ENCODE measurements at regions not wholly inside any gene's neighbourhood (a gene's known extent, or its start where the extent isn't known, plus 50 kb on each side); places are given as distances from the start of the nearest gene placed in this dataset.

DNA sequence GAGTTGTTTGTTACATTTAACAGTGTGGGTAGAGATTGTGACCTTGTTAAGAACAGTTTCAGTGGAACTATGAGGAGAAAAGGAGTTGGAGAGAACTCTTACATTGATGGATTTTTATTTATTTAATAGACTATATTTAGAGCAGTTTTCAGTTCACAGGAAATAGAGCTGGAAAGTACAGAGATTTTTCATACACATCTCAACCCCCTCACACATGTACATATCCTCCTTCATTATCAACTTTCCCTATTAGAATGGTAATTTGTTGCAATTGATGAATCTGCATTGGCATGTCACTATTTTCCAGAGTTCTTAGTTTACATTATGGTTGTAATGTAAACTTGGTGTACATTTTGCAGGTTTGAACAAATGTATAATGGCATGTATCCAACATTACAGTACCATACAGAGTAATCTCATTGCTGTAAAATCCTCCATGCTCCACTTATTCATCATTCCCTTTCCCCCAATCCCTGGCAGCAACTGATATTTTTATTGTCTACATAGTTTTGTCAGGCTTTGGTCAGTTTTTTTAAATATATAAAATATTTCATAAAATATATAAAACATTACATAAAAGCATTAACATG is 756.6 kb upstream of the DPPA4 start:
- DNase-seq (ENCODE audit: low read depth, low spot score) = no peak

DNA sequence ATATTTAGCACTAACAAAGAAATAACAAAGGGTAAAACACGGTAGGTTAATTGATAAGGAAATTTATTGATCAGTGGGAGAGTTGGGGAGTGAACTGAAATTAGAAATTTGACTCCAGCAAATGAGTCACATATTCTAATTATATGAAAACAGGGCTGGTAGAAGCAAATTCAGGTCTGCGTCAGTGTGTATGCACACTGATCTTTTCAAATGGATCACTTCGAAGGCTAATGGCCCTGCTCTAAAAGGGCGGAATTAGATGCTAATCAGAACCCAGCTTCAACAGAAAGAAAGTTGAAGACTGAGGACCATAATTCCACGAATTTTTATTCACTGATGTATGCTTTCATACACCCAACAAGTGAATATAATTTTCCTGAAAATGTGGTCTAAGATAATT is 762.4 kb upstream of the DPPA4 start:
- DNase-seq (ENCODE audit: low read depth, low spot score) = no peak

DNA sequence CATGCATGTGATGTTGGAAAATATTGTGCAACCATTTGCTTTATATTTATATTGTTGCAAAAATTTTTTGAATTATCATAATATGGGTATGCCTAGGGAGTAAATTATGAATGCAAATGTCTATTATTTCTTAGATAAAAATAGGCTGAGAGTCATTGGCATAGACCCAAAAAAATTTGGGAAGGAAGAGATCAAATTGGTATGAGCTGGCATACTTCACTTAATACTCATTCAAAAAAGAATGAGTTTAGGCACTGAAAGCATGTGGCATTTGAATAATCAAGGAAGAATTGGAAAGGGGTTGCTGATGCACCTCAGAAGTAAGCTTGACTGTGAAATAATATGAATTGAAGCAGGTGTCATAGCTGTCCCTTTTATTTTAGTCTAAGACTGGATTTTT is 764.0 kb upstream of the DPPA4 start:
- no peak for DNase-seq (ENCODE audit: low read depth, low spot score)

DNA sequence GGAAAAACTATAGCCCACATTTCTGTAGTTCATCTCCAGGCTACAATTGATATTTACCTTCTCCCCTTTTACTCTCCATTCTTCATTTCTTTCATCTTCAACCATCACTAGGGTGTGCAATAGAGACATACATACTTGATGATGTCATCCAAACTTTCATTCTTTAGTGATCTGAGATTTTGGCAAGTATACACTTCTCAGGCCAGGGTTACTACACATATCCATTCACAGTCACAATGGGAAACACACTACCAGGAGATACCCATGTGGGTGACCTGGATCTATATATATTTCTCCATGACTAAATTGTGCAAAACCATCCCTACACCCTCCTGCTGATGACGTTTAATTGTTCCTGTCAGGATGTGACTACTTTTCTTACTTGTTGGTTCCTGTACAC is 769.5 kb upstream of the DPPA4 start:
- DNase-seq (ENCODE audit: low read depth, low spot score) = no peak

DNA sequence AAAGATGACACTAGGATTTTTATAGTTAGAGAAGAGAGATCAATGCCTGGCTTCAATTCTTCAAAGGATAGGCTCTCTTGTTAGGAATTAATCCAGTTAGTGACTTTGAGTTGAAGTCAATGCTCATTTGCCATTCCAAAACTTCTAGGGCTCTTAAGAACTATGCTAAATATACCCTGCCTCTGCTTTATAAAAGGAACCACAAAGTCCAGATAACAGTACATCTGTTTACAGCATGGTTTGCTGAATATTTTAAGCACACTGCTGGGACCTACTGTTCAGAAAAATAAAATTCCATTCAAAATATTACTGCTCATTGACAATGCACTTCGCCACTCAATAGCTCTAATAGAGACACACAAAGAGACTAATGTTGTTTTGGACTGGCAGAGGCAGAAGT is 786.6 kb upstream of the DPPA4 start:
- no peak for DNase-seq (ENCODE audit: low read depth, low spot score)

DNA sequence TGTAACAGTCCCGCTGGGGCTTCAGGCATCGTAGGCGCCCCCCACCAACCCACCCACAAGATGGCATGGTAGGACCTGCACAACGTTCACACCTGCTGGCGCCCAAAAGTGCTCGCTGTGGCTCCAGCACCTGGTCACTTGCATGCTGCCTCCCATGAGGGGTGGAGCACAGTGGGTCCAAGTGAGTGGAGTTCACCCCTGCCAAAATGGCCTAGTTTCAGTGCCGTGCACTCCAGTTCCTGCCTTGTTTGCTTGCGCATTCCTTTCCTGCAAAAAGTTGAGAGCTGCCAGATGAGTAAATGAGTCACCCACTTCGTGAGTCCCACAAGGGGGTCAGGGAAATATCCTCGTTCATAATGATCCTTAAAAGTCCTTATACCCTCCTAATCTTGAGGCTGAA is 788.7 kb upstream of the DPPA4 start:
- no peak for DNase-seq (ENCODE audit: low read depth, low spot score)

DNA sequence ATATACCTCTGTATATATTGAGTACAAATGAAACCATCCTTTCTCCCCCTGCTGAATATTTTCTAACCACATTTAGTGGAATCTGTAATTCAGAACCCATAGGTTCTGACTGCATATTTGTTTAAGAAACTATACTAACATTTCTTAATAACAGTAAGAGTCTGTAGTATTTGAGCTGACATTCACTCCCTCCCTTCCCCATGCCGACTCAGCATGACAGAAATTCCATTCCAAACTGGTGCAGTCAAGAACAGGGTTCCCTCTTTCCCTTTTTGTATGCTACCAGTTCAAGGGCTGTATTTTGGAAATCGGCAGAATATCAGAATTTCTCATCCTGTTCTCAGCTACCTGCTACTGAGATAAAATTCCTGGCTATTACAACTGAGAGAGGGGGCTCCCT is 796.6 kb upstream of the DPPA4 start:
- no peak for DNase-seq (ENCODE audit: low read depth, low spot score)

DNA sequence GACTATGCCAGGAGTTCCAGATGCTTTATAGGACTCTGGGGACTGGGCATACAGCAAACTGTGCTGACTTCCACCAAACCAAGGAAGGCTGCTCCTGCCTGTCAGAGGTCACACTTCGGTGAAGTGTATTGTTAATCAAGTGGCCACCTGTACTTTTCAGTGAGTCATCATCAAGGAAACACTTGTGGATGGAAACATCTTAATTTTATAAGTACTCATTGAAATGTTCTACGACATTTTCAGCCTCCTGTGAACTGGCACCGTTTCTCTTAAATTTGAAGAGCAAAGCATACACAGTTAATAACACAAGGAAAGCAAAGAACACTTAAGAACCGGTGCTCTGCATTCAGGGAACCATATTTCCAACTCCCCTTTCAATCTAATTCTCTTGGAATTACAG is 801.7 kb upstream of the DPPA4 start:
- no peak for DNase-seq (ENCODE audit: low read depth, low spot score)

DNA sequence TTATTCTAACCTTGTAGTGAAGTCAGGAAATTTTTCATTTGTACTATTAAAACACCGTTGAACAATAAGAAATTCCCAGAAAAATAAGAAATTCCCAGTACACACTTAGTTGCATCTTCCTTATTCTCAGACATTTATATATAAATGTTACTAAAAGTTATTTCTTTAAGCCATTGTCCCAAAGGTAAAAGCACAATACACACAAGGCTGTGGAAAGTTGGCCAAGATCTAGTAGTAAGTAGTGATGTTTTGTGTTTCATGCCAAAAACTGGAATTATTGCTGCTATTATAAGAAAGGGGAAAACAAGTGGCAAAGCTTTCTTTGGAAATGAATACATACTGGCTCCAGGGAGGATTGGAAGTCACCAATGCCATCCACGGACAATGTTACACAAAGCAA is 802.5 kb upstream of the DPPA4 start:
- no peak for DNase-seq (ENCODE audit: low read depth, low spot score)

DNA sequence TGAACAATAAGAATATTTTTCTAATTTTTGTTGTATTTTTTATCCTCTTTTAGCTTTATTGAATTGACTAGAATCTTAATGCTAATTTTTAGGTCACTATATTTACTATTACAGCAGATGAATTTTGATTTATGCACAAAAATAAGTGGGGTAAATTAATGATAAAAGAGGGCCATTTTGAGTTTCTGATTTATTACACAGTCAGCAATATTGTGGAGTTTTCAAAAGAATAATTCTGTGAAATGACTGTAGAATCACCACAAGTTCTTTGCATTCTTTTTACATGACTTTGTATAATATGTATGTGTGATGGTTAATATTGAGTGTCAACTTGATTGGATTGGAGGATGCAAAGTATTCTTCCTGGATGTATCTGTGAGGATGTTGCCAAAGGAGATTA is 812.4 kb upstream of the DPPA4 start:
- DNase-seq (ENCODE audit: low read depth, low spot score) = no peak

DNA sequence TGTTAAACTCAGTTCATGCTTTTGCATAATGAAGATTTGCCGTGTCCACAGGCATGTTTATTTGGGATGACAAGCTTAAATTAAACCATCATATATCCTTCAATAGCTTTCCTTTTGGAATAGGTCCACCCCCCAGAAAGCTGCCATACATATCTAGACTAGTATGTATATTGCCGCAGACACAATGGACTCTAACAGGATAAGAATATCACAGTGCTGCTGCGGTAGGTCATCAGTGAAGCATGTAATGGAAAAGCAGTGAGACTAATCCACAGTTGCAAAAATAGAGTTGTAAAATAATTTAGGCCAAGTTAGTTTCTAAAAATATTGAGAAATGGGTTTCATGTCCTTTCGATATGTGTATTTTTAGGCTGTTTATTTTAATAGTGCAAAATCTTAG is 819.9 kb upstream of the DPPA4 start:
- DNase-seq (ENCODE audit: low read depth, low spot score) = no peak

DNA sequence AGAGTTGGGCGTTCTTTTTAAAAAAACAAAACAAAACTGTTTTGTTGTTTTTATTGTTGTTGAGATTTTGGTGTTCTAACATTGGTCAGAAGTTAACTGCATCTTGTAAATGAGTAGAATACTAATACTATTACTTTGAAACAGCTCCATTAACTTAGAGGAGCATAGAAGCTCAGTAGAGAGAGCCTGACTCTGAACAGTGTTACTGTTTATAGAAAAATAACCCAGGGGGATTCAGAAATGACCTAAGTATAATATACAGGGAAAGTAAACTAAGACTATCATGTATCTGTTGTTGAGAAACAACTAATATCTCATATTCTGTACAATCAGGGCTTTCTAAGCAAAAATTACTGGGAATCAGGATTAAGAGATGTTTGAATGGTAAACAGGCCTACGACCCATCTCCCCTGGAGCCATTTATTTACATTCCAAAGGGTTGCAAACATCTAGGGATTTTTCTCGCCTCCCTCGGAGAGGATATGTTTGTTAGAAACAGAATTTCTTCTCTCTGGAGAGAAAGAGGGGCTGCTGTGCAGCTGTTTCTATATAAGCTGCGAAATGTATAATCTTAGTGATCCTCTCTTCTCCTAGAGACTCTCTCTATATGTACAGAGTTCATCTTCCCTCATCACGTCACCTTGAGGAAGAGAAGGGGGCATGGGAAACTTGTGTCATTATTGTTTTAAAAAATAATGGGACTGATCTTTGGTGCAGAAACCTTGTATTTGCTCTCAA is 827.5 kb upstream of the DPPA4 start:
- no peak for DNase-seq (ENCODE audit: low read depth, low spot score)

DNA sequence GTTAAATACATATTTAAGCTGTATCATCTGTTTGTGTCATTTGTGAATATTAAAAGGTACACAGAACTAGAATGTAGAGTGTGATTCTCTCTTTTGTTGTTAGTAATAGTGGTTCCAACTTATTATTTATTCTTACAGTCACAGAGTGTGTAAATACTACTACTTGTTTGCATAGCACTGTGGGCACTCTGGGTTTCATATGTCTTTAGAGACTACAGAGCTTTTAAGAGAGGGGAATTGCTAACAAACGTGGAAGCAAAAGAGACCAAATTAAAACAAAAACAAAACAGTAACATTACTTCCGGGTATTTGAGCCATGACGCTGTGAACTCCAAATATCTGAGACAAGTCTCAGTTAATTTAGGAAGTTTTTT is 828.0 kb upstream of the DPPA4 start:
- no peak for DNase-seq (ENCODE audit: low read depth, low spot score)

DNA sequence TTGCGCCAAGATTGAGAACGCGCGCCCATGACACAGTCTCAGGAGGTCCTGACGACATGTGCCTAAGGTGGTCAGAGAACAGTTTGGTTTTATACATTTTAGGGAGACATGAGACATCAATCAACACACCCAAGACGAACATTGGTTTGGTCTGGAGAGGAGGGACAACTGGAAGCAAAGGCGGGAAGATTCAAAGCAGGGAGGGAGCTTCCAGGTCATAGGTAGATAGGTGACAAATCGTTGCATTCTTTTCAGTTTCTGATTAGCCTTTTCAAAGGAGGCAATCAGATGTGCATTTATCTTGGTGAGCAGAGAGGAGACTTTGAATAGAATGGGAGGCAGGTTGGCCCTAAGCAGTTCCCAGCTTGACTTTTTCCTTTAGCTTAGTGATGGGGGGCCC is 828.4 kb upstream of the DPPA4 start:
- DNase-seq (ENCODE audit: low read depth, low spot score) = peak; percentile 63

DNA sequence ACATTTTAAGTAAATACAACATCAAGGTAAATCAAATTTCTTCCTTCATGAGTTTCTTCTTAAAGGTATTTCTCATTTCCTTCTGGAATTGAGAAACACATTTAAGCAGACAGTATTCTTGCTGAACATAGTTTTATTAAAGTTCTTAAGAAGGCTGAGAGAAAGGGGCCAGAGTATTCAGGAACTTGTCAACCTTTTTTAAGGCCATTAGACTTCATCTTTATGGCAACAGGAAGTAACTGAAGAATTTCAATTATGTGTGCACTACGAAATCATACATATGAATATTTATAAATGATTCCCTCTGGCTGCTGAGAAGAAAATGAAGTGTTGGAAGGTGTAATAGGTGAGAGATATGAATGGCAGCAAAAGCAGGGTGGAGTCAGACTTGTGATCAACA is 829.4 kb upstream of the DPPA4 start:
- DNase-seq (ENCODE audit: low read depth, low spot score) = no peak

DNA sequence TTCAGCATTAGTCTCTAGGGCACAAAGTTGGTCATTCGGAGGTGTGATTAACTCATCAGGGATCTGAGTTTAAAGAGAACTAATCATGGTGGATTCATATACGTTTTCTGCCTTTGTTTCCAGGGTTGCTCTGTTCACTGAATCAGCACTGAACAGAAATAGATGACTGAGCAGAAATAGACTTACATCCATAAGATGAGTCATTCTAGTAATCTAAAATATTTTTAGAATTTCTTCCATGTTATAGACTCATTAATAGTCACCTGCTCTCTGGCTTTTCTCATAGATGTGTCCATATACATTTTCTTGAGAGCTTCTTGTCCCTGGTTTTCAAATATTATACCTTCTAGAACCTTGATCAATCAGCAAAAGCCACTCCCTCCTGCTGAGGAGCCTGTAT is 837.6 kb upstream of the DPPA4 start:
- DNase-seq (ENCODE audit: low read depth, low spot score) = no peak

DNA sequence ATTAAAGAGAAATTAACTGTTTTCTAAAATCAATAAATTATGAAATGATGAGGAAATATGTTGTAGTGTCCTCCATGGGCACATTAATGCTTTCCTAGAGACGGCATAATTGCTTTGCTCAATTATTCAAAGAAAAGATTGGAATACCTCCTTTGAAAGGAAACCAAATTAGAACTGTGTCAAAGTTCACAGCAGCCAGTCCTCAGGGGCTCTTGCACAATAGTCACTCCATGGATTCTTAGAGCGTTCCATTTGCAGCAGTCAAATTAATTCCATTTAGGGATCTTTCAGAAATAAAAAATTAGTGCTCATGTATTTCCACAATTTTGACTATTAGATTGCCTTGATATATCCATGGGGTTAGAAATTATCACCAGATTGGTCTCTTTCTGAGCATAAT is 841.6 kb upstream of the DPPA4 start:
- DNase-seq (ENCODE audit: low read depth, low spot score) = no peak

DNA sequence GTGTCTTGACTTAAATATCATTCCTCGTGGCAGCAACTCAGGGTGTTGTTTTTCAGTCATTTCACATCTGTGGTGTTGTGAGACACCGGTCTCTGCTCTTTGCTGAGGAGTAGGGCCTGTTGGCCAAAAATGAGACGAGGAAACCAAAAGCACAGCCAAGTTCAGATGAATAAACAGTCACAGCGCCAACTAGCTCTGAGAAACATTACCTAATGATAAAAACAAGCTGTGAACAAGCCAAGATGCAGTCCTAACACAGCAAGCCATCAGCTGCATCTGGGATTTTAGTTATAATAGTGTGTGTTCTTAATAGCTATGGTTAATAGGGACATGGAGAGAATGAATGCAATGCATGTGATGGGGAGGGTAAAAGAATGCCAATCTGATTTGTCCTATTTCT is 843.4 kb upstream of the DPPA4 start:
- DNase-seq (ENCODE audit: low read depth, low spot score) = no peak

DNA sequence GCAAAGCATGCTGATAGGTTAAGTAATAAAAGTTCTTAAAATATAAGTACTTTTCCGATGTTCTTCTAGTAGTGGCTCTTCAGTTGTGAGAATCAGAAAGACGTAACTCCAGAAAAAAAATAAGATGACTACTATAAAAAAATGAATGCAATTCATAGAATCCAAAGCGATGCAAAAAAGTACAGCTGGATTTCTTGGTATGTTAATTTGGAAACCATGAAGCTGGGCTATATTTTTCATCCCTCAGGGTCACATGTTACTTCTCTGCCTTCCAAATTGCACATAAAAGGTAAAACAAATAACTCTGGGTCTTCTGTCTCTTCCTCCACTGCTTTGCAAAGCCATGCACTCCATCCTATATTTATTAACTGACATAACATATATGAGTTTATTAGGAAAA is 843.9 kb upstream of the DPPA4 start:
- no peak for DNase-seq (ENCODE audit: low read depth, low spot score)

DNA sequence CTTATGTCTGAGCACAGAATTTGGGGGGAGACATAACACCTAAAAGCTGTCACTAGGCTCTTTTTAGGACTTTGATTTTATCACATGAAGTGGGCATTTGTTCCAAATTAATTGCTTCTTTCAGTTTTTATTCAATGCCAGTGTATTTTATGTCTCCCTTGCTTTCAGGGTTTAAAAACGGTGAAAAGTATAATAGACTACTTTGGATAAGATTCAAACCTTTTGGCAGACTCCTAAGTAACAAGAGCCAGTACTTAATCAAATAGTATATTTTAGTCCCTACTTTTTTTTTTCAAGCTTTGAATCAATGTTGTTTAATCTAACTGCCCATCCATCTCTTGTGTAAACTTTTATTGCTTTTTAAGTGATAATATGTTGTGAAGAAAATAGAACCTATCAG is 847.2 kb upstream of the DPPA4 start:
- no peak for DNase-seq (ENCODE audit: low read depth, low spot score)

DNA sequence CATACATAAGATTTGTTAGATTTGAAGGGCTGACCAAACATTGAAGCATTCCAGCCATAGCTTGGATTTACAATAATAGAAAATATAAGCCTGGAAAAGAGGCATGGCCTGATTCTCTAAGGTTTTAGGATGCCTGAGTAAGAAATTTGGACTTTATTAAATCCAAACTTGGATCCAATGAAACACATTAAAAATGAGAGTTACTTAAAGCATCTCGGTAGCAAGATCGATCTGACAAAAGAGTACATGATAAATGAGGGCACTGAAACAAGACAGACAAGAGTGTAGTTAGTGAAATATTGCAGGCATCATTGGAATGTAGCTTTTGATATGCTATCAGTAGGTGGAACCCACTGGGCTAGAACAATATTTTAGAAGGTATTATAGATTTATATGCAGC is 855.7 kb upstream of the DPPA4 start:
- DNase-seq (ENCODE audit: low read depth, low spot score) = no peak

DNA sequence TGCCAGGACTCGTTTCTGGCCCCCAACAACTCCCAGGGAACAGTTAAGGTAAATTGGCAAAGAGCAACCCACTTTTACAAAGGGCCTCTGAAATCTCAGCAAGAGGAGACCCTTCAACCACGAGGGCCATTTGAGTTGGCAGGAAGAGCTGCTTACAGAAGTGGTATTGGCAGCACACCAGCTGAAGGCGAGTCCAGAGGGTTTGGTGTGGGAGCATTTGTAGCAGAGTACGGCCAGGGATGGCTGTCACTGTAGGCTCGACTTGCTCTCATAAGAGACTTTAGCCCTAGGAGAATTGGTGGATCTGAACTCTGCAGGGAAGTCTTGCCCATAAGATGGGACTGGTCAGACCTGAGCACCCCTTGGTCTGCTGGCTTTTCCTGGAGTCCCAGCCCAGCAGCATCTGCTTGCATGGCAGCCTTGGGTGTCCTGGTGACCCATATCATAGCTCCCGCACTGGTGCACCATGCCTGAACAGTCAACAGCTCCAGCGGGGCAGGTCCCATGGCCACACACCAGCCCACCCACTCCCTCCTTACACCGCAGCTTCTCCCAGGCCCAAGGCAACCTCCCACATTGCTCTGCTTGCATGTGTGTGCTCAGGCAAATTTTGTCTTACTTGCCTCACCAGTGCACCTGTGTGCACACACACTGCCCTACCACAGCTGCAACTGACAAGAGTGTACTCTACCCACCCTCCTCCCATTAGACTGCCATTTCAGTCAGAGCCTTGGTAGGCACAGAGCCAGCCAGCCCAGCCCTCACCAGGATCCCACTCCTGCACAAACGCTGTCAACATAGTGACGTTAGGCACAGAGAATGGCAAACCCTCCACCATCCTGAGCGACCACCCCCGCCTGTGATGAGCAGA is 861.6 kb upstream of the DPPA4 start:
- no peak for DNase-seq (ENCODE audit: low read depth, low spot score)

DNA sequence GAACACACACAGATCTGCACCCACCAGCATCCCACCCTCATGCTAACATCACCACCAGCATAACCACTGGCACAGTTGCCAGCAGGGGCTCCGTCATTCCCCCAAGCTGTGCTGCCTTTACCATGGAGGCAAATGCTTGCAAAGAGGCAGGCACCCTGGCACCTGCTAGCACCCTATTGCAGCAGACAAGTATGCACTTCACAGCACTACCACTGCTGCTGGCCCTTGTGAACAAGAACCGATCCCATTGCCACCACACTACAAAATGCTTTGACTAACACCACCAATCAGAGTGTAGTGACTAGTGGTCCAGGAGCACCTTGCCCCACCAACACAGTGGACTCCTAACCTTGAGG is 862.2 kb upstream of the DPPA4 start:
- DNase-seq (ENCODE audit: low read depth, low spot score) = no peak
